Peyer's patch (tissue), 4 donors: ENCODE measurements at regions not wholly inside any gene's neighbourhood (a gene's known extent, or its start where the extent isn't known, plus 50 kb on each side); places are given as distances from the start of the nearest gene placed in this dataset.

ENCODE experiments used
- POLR2A ChIP-seq, 2 donors: fragments of 450-650 bp; IDR thresholded peaks; one replicate each; pipeline ENCODE4 v1.5.1; 2017; ENCODE audit warnings: antibody characterized with exemption in 2 of 2, mild to moderate bottlenecking in 2 of 2, moderate library complexity in 2 of 2
- TF ChIP-seq, protein P1 (sequence below), 6 experiments: fragments of 450-650 bp in 4 of 6; fragments of 200-600 bp in 2 of 6; sonication (generic) in 1 of 6; IDR thresholded peaks; one replicate each; pipeline ENCODE4 v1.5.1; 2017 to 2019; ENCODE audit warnings: antibody characterized with exemption in 6 of 6, mild to moderate bottlenecking in 3 of 6, moderate library complexity in 1 of 6

DNA sequence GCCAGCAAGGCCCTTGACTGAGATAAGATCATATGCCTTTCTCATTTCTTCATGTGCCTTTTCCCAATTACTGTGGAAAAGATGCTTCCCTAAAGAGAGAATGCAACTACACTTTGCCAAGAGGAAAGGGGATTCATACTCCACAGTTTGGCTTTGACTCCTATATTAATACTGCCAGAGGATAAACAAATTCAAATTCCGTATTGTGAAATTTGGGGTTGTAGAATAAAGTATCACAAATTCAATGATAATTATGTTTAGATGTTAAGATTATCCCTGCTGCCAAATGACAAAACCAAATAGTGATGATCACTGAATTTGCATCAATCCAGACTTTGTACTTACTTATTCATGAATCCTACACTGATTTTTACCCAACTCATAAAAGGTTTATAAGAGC, 88.5 kb upstream of the MNS1 start:
- TF ChIP-seq, protein P1, sequence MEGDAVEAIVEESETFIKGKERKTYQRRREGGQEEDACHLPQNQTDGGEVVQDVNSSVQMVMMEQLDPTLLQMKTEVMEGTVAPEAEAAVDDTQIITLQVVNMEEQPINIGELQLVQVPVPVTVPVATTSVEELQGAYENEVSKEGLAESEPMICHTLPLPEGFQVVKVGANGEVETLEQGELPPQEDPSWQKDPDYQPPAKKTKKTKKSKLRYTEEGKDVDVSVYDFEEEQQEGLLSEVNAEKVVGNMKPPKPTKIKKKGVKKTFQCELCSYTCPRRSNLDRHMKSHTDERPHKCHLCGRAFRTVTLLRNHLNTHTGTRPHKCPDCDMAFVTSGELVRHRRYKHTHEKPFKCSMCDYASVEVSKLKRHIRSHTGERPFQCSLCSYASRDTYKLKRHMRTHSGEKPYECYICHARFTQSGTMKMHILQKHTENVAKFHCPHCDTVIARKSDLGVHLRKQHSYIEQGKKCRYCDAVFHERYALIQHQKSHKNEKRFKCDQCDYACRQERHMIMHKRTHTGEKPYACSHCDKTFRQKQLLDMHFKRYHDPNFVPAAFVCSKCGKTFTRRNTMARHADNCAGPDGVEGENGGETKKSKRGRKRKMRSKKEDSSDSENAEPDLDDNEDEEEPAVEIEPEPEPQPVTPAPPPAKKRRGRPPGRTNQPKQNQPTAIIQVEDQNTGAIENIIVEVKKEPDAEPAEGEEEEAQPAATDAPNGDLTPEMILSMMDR (IDR thresholded peaks at IDR 0.05): no peak
- TF ChIP-seq POLR2A (IDR thresholded peaks at IDR 0.05): no peak
